DND-41 (cell line): ENCODE measurements at regions not wholly inside any gene's neighbourhood (a gene's known extent, or its start where the extent isn't known, plus 50 kb on each side); places are given as distances from the start of the nearest gene placed in this dataset.

Source experiments
- ATAC-seq: fragments of 200-7000 bp; cut with Tn5 transposase; 3 replicates; pipeline ENCODE4 v1.9.1; 2021; ENCODE audit warnings: low read depth; ENCODE audit not compliant: insufficient read depth
- DNase-seq: peaks from one replicate; pipeline ENCODE4 v3.0.0-alpha.2; 2020
- H2AFZ ChIP-seq: 2 replicates; pipeline ENCODE4 v1.6.0; 2012; ENCODE audit warnings: low read depth, low read length
- H3K27ac ChIP-seq: 2 replicates; pipeline ENCODE4 v1.5.1; 2012; ENCODE audit warnings: low read length, inconsistent platforms
- H3K27me3 ChIP-seq: fragments of 200-600 bp; sonication (generic); 2 replicates; pipeline ENCODE4 v1.6.0; 2012; ENCODE audit warnings: low read length, mild to moderate bottlenecking, inconsistent platforms; ENCODE audit not compliant: insufficient read depth, poor library complexity
- H3K36me3 ChIP-seq: 2 replicates; pipeline ENCODE4 v1.5.1; 2012; ENCODE audit warnings: low read length, inconsistent platforms; ENCODE audit not compliant: insufficient read depth
- H3K4me1 ChIP-seq: 2 replicates; pipeline ENCODE4 v1.5.1; 2012; ENCODE audit warnings: mild to moderate bottlenecking, low read length; ENCODE audit not compliant: insufficient read depth
- H3K4me2 ChIP-seq: 2 replicates; pipeline ENCODE4 v1.6.0; 2012; ENCODE audit warnings: mild to moderate bottlenecking, moderate library complexity, low read length, inconsistent platforms; ENCODE audit not compliant: insufficient read depth
- H3K4me3 ChIP-seq, 2 experiments: fragments of 200-600 bp in 1 of 2; shearing (Covaris generic) in 1 of 2; 2 replicates each; pipeline ENCODE4 v1.5.1; 2012 to 2016; ENCODE audit warnings: inconsistent platforms in 2 of 2, low read length in 2 of 2, mild to moderate bottlenecking in 2 of 2, low read depth in 1 of 2, moderate library complexity in 1 of 2
- H3K79me2 ChIP-seq: 2 replicates; pipeline ENCODE4 v1.6.0; 2012; ENCODE audit warnings: low read length, inconsistent platforms; ENCODE audit not compliant: insufficient read depth
- H3K9ac ChIP-seq: 2 replicates; pipeline ENCODE4 v1.6.0; 2012; ENCODE audit warnings: low read depth, mild to moderate bottlenecking, inconsistent platforms, low read length, moderate library complexity
- H3K9me3 ChIP-seq: 2 replicates; pipeline ENCODE4 v1.5.1; 2012; ENCODE audit warnings: low read length, moderate library complexity, mild to moderate bottlenecking, inconsistent platforms; ENCODE audit not compliant: insufficient read depth, severe bottlenecking
- H4K20me1 ChIP-seq: 2 replicates; pipeline ENCODE4 v1.6.0; 2012; ENCODE audit warnings: low read length; ENCODE audit not compliant: insufficient read depth
- EZH2 ChIP-seq: IDR thresholded peaks from 3 replicates; pipeline ENCODE4 v1.6.1; 2012; ENCODE audit warnings: borderline replicate concordance, low read depth, mild to moderate bottlenecking, moderate library complexity, low read length, inconsistent platforms; ENCODE audit not compliant: severe bottlenecking
- TF ChIP-seq, protein P1 (sequence below): IDR thresholded peaks from 2 replicates; pipeline ENCODE4 v1.5.1; 2012; ENCODE audit warnings: borderline replicate concordance, low read length, moderate library complexity, mild to moderate bottlenecking; ENCODE audit not compliant: poor library complexity, severe bottlenecking; ENCODE audit errors: extremely low read depth

DNA sequence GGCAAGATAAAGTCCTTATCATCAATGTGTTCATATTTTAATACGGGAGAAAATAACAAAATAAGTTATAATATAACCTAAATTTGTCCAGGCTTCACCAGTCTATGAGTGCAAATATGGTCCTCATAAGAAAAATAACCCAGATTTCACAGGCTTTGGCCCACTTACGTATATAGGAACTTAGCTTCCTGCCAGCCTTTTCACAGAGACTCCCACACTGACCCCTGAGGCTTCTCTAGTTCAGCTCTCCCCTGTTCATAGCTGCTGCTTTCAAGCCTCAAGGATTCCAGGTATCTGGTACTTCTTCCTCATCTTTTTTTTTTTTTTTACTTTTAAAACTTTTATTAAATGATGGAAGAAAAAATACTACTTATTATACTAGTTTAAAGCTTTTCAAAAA lies 74.9 kb upstream of the PELI1 start:
- no peak overlapping the region for H3K27ac ChIP-seq
- TF ChIP-seq, protein P1, sequence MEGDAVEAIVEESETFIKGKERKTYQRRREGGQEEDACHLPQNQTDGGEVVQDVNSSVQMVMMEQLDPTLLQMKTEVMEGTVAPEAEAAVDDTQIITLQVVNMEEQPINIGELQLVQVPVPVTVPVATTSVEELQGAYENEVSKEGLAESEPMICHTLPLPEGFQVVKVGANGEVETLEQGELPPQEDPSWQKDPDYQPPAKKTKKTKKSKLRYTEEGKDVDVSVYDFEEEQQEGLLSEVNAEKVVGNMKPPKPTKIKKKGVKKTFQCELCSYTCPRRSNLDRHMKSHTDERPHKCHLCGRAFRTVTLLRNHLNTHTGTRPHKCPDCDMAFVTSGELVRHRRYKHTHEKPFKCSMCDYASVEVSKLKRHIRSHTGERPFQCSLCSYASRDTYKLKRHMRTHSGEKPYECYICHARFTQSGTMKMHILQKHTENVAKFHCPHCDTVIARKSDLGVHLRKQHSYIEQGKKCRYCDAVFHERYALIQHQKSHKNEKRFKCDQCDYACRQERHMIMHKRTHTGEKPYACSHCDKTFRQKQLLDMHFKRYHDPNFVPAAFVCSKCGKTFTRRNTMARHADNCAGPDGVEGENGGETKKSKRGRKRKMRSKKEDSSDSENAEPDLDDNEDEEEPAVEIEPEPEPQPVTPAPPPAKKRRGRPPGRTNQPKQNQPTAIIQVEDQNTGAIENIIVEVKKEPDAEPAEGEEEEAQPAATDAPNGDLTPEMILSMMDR = no peak
- TF ChIP-seq EZH2 = no peak
- H3K36me3 ChIP-seq = no peaks in the 10 kb centered on the region
- no peaks in the 10 kb centered on the region for H3K4me1 ChIP-seq
- no peaks in the 10 kb centered on the region for H3K79me2 ChIP-seq
- no peak overlapping the region for H3K4me2 ChIP-seq
- no peak overlapping the region for H3K4me3 ChIP-seq
- no peaks in the 10 kb centered on the region for H4K20me1 ChIP-seq
- ATAC-seq (no peak), DNase-seq (no peak)
- no peak overlapping the region for H3K9ac ChIP-seq
- no peaks in the 10 kb centered on the region for H3K9me3 ChIP-seq
- peaks cover 13% of the 10 kb centered on the region for H3K27me3 ChIP-seq
- no peak overlapping the region for H2AFZ ChIP-seq

DNA sequence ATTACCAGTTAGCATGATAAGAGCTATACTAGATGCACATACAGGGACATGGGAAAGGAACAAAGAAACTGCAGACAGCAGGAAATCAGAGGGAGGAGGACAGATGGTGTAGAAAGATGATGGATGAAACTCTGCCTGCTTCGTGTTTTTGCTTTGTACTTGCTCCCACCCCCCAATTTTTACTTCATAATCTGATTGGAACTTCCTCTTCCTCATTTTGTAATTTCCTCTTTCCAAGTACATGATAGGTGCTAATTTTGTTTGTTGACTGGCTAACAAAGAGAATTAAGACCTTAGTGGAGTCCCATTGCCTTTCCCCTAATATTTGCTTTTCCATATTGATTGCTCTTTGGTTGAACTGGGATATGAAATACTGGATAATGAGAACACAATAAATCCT lies 76.0 kb upstream of the PELI1 start:
- DNase-seq = no peak
- Histone ChIP-seq H4K20me1 (no peaks in the 10 kb centered on the region), H3K27me3 (peaks cover 13% of the 10 kb centered on the region), H3K4me2 (no peak overlapping the region), H3K9ac (no peak overlapping the region), H3K9me3 (no peaks in the 10 kb centered on the region), H3K36me3 (no peaks in the 10 kb centered on the region), H3K79me2 (no peaks in the 10 kb centered on the region), H3K27ac (no peak overlapping the region), H3K4me3 (no peak overlapping the region), H2AFZ (no peak overlapping the region), H3K4me1 (no peaks in the 10 kb centered on the region)
- TF ChIP-seq EZH2 = no peak
- TF ChIP-seq, protein P1 = no peak
- ATAC-seq = no peak

DNA sequence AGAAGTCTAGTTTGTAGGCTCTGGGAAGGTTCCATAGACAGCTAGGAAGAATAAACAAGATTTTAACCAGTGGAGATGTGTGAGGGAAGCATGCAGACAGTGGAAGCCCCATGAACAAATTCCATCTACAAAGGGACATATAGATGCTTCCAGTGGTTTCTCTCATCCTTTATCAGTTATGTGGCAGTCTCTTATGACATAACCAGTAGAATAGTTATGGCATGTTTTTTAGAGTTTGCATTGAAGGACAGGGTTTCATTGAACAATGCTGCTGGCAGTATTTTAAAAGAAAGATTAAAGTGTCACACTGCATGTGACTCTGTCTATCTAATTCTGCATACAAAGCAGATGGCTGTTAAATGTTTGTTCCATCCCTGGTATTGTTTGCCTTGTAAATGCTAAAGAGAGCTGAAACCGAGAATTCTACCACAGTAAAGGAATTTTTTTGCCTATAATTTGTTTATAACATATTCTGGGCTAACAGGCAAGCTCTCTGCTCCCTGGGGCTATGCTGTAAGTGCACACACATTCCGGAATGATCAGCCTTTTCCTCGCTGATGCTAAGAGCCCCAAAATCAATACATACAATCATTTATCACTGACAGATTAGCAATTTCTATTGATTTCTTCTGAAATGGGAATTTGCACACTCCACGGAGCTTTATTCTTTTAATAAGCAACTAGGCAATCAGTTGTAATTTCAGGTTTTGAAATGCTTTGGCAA lies 76.8 kb upstream of the PELI1 start:
- Histone ChIP-seq H3K4me2 (no peak overlapping the region), H3K4me3 (no peak overlapping the region)
- DNase-seq = no peak

More for the DNA sequence above, 76.8 kb upstream of the PELI1 start:
- Histone ChIP-seq H2AFZ (no peak overlapping the region), H3K9ac (no peak overlapping the region), H3K79me2 (no peaks in the 10 kb centered on the region), H3K27me3 (peaks cover 13% of the 10 kb centered on the region), H4K20me1 (no peaks in the 10 kb centered on the region), H3K27ac (no peak overlapping the region), H3K9me3 (no peaks in the 10 kb centered on the region), H3K4me1 (no peaks in the 10 kb centered on the region), H3K36me3 (no peaks in the 10 kb centered on the region)
- TF ChIP-seq, protein P1 = no peak
- no peak for TF ChIP-seq EZH2
- ATAC-seq = no peak
